ENCODE measurements at regions not wholly inside any gene's neighbourhood (a gene's known extent, or its start where the extent isn't known, plus 50 kb on each side); places are given as distances from the start of the nearest gene placed in this dataset.

DNA sequence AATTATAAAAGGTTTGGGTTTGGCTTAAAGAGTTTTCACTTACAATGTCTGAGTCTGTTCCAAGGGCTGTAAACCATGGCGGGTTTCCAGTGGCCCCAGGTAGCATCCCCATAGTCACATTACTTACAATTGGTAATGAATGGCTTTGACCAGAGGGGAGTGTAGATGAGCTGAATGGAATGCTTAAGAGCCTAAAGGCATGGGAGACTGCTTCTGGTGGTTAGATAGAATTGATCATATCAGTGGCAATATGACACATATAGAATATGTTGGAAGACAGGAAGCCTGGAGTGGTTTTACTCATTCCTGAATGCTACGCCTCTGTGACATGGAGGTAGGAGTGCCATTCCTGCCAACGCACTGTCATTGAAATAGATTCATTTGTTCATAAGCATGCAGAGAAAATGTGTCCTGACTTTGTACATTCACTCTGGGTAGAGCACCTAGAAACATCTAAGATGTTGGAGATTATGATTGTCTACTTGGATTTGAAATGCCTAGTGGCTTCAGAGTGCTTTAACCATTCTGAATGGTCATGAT, 183.3 kb downstream of the BLID start:
- POLR2A ChIA-PET = no interaction called here
- intact Hi-C loops (cut with micrococcal nuclease) = no loop called here
- no peak overlapping the region for H3K27ac ChIP-seq (ENCODE audit: low read depth, low read length)
- no peak for ATAC-seq
- no peaks in the 10 kb centered on the region for H3K9me3 ChIP-seq (ENCODE audit: control insufficient read depth in 1 of 2, insufficient read depth in 1 of 2, low read depth in 1 of 2, low read length in 2 of 2)
- no peaks in the 10 kb centered on the region for H3K9me2 ChIP-seq (ENCODE audit: insufficient read depth)
- CTCF ChIA-PET = no interaction called here
- no peaks in the 10 kb centered on the region for H3K79me2 ChIP-seq (ENCODE audit: insufficient read depth, low read length)
- no peaks in the 10 kb centered on the region for H3K36me3 ChIP-seq (ENCODE audit: control insufficient read depth in 1 of 2, insufficient read depth in 2 of 2, low read length in 2 of 2)
- no peak overlapping the region for H3K9ac ChIP-seq (ENCODE audit: low read length)
- RAD21 ChIA-PET (ENCODE audit: low non-redundant PET in 1 of 2, low total read pairs in 2 of 2, uncharacterized antibody in 2 of 2, unreplicated experiment in 2 of 2) = no interaction called here
- no peak for DNase-seq (ENCODE audit: low read depth, low spot score)
- BruUV-seq (replicated peaks) = no TSS peak
- no peaks in the 10 kb centered on the region for H4K20me1 ChIP-seq (ENCODE audit: insufficient read depth)
- H3K4me1 ChIP-seq (ENCODE audit: control insufficient read depth in 1 of 2, insufficient read depth in 2 of 2, low read length in 2 of 2) = peaks cover 0 to 7% of the 10 kb centered on the region in 2 experiments; a peak in 1 of 4 replicates
- no peak overlapping the region for H2AFZ ChIP-seq (ENCODE audit: low read depth, low read length, poor library complexity, severe bottlenecking)
- no peaks in the 10 kb centered on the region for H3K27me3 ChIP-seq (ENCODE audit: insufficient read depth, low read length)
- TF ChIP-seq ZNF274 (IDR thresholded peaks at IDR 0.05; ENCODE audit: low read depth, low read length) = no peak
- TF ChIP-seq, protein P1, sequence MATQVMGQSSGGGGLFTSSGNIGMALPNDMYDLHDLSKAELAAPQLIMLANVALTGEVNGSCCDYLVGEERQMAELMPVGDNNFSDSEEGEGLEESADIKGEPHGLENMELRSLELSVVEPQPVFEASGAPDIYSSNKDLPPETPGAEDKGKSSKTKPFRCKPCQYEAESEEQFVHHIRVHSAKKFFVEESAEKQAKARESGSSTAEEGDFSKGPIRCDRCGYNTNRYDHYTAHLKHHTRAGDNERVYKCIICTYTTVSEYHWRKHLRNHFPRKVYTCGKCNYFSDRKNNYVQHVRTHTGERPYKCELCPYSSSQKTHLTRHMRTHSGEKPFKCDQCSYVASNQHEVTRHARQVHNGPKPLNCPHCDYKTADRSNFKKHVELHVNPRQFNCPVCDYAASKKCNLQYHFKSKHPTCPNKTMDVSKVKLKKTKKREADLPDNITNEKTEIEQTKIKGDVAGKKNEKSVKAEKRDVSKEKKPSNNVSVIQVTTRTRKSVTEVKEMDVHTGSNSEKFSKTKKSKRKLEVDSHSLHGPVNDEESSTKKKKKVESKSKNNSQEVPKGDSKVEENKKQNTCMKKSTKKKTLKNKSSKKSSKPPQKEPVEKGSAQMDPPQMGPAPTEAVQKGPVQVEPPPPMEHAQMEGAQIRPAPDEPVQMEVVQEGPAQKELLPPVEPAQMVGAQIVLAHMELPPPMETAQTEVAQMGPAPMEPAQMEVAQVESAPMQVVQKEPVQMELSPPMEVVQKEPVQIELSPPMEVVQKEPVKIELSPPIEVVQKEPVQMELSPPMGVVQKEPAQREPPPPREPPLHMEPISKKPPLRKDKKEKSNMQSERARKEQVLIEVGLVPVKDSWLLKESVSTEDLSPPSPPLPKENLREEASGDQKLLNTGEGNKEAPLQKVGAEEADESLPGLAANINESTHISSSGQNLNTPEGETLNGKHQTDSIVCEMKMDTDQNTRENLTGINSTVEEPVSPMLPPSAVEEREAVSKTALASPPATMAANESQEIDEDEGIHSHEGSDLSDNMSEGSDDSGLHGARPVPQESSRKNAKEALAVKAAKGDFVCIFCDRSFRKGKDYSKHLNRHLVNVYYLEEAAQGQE (IDR thresholded peaks at IDR 0.05; ENCODE audit: low read depth) = no peak
- no peak for TF ChIP-seq CBX3 (IDR thresholded peaks at IDR 0.05; ENCODE audit: low read depth)
- TF ChIP-seq, protein P2, sequence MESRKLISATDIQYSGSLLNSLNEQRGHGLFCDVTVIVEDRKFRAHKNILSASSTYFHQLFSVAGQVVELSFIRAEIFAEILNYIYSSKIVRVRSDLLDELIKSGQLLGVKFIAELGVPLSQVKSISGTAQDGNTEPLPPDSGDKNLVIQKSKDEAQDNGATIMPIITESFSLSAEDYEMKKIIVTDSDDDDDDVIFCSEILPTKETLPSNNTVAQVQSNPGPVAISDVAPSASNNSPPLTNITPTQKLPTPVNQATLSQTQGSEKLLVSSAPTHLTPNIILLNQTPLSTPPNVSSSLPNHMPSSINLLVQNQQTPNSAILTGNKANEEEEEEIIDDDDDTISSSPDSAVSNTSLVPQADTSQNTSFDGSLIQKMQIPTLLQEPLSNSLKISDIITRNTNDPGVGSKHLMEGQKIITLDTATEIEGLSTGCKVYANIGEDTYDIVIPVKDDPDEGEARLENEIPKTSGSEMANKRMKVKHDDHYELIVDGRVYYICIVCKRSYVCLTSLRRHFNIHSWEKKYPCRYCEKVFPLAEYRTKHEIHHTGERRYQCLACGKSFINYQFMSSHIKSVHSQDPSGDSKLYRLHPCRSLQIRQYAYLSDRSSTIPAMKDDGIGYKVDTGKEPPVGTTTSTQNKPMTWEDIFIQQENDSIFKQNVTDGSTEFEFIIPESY (IDR thresholded peaks at IDR 0.05; ENCODE audit: extremely low read depth, insufficient replicate concordance, low read length) = no peak
- TF ChIP-seq CEBPB (IDR thresholded peaks at IDR 0.05; ENCODE audit: low read depth) = no peak
- no peak for TF ChIP-seq YY1 (IDR thresholded peaks at IDR 0.05; ENCODE audit: extremely low read depth, insufficient replicate concordance, low read depth, low read length)
- TF ChIP-seq POLR2AphosphoS5 (IDR thresholded peaks at IDR 0.05; ENCODE audit: low read depth, low read length) = no peak
- TF ChIP-seq POLR2A (IDR thresholded peaks at IDR 0.05; ENCODE audit: borderline replicate concordance, extremely low read depth, insufficient read depth, insufficient read length) = no peak
- no peak for TF ChIP-seq TCF7L2 (IDR thresholded peaks at IDR 0.05; ENCODE audit: borderline replicate concordance, extremely low read depth, insufficient read depth, insufficient read length)
- TF ChIP-seq, protein P3, sequence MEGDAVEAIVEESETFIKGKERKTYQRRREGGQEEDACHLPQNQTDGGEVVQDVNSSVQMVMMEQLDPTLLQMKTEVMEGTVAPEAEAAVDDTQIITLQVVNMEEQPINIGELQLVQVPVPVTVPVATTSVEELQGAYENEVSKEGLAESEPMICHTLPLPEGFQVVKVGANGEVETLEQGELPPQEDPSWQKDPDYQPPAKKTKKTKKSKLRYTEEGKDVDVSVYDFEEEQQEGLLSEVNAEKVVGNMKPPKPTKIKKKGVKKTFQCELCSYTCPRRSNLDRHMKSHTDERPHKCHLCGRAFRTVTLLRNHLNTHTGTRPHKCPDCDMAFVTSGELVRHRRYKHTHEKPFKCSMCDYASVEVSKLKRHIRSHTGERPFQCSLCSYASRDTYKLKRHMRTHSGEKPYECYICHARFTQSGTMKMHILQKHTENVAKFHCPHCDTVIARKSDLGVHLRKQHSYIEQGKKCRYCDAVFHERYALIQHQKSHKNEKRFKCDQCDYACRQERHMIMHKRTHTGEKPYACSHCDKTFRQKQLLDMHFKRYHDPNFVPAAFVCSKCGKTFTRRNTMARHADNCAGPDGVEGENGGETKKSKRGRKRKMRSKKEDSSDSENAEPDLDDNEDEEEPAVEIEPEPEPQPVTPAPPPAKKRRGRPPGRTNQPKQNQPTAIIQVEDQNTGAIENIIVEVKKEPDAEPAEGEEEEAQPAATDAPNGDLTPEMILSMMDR (IDR thresholded peaks at IDR 0.05 in 2 of 3, conservative IDR thresholded peaks at IDR 0.05 in 1 of 3; ENCODE audit: borderline replicate concordance in 1 of 3, insufficient read depth in 1 of 3, low read depth in 2 of 3, low read length in 2 of 3) = no peak
- no peak for TF ChIP-seq SP1 (IDR thresholded peaks at IDR 0.05; ENCODE audit: low read depth)
- no peak for TF ChIP-seq EZH2 (IDR thresholded peaks at IDR 0.05)
- TF ChIP-seq, protein P4, sequence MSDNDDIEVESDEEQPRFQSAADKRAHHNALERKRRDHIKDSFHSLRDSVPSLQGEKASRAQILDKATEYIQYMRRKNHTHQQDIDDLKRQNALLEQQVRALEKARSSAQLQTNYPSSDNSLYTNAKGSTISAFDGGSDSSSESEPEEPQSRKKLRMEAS (IDR thresholded peaks at IDR 0.05) = no peak
- TF ChIP-seq RAD21 (IDR thresholded peaks at IDR 0.05; ENCODE audit: low read depth) = no peak
- TF ChIP-seq JUND (IDR thresholded peaks at IDR 0.05) = no peak
- H3K4me3 ChIP-seq (replicated peaks in 1 of 2; ENCODE audit: low read depth in 1 of 2, low read length in 2 of 2) = no peak overlapping the region
- no peak overlapping the region for H3K4me2 ChIP-seq (ENCODE audit: low read length)

All from HCT116 (cell line).